ENCODE measurements at regions not wholly inside any gene's neighbourhood (a gene's known extent, or its start where the extent isn't known, plus 50 kb on each side); places are given as distances from the start of the nearest gene placed in this dataset.

- DNase-seq, result no peak
These were observed 360.3 kb upstream of the NECTIN3 start for GRCh38 chr3:110711130-110711832.

- no peak for DNase-seq
These were observed 359.6 kb upstream of the NECTIN3 start for GRCh38 chr3:110711851-110712516.

GRCh38 chr3:110727056-110727455 lies 344.6 kb upstream of the NECTIN3 start:
- DNase-seq, result no peak

- no peak for DNase-seq
These were observed 340.5 kb upstream of the NECTIN3 start for GRCh38 chr3:110731148-110731547.

- DNase-seq, result no peak
These were observed 339.2 kb upstream of the NECTIN3 start for GRCh38 chr3:110732420-110732819.

GRCh38 chr3:110733045-110733444 lies 338.6 kb upstream of the NECTIN3 start:
- no peak for DNase-seq

GRCh38 chr3:110734524-110734923 lies 337.1 kb upstream of the NECTIN3 start:
- DNase-seq, result no peak

GRCh38 chr3:110736332-110736731 lies 335.3 kb upstream of the NECTIN3 start:
- DNase-seq, result no peak

GRCh38 chr3:110738531-110738930 lies 333.1 kb upstream of the NECTIN3 start:
- DNase-seq, result no peak

- DNase-seq, result no peak
These were observed 329.7 kb upstream of the NECTIN3 start for GRCh38 chr3:110741891-110742290.

- no peak for DNase-seq
These were observed 328.4 kb upstream of the NECTIN3 start for GRCh38 chr3:110743202-110743601.

GRCh38 chr3:110743984-110744383 lies 327.6 kb upstream of the NECTIN3 start:
- no peak for DNase-seq

GRCh38 chr3:110744723-110745122 lies 326.9 kb upstream of the NECTIN3 start:
- DNase-seq, result no peak

GRCh38 chr3:110749006-110749405 lies 322.6 kb upstream of the NECTIN3 start:
- no peak for DNase-seq

GRCh38 chr3:110750201-110750600 lies 321.4 kb upstream of the NECTIN3 start:
- DNase-seq, result no peak

- DNase-seq, result no peak
These were observed 319.3 kb upstream of the NECTIN3 start for GRCh38 chr3:110752307-110752706.

GRCh38 chr3:110753516-110753915 lies 318.1 kb upstream of the NECTIN3 start:
- DNase-seq, result no peak

GRCh38 chr3:110754212-110754916 lies 317.3 kb upstream of the NECTIN3 start:
- no peak for DNase-seq

GRCh38 chr3:110755345-110755744 lies 316.3 kb upstream of the NECTIN3 start:
- no peak for DNase-seq

- DNase-seq, result no peak
These were observed 314.9 kb upstream of the NECTIN3 start for GRCh38 chr3:110756705-110757104.

- no peak for DNase-seq
These were observed 313.4 kb upstream of the NECTIN3 start for GRCh38 chr3:110758208-110758607.

- no peak for DNase-seq
These were observed 304.5 kb upstream of the NECTIN3 start for GRCh38 chr3:110767156-110767555.

- DNase-seq, result no peak
These were observed 303.8 kb upstream of the NECTIN3 start for GRCh38 chr3:110767838-110768237.

GRCh38 chr3:110773413-110773954 lies 298.1 kb upstream of the NECTIN3 start:
- no peak for DNase-seq

Data from NCI-H345 (cell line).